K562 (cell line): ENCODE measurements at regions not wholly inside any gene's neighbourhood (a gene's known extent, or its start where the extent isn't known, plus 50 kb on each side); places are given as distances from the start of the nearest gene placed in this dataset.
A peak's percentile ranks its signal among the peaks of the same experiment; 100 is the strongest.

Experiments
- ARID2 ChIP-seq: fragments of 450-650 bp; IDR thresholded peaks from 2 replicates; pipeline ENCODE4 v1.6.1; 2017; ENCODE audit warnings: antibody characterized with exemption, mild to moderate bottlenecking
- ATF3 ChIP-seq, 2 experiments: fragments of 450-650 bp in 1 of 2; sonication (generic) in 1 of 2; formaldehyde crosslinking in 1 of 2; IDR thresholded peaks in 1 of 2; conservative IDR thresholded peaks in 1 of 2; 2 replicates each; pipeline versions ENCODE4 v1.6.1 to v1.8.1; 2016 to 2023; ENCODE audit warnings: mild to moderate bottlenecking in 2 of 2, moderate library complexity in 2 of 2, inconsistent platforms in 1 of 2, missing genetic modification reagents in 1 of 2
- BRD9 ChIP-seq: fragments of 450-650 bp; IDR thresholded peaks from 2 replicates; pipeline ENCODE4 v1.6.1; 2018; ENCODE audit warnings: low read depth; ENCODE audit not compliant: partially characterized antibody
- CBFA2T2 ChIP-seq: fragments of 450-650 bp; conservative IDR thresholded peaks from 2 replicates; pipeline ENCODE4 v1.6.1; 2017; ENCODE audit warnings: mild to moderate bottlenecking
- COPS2 ChIP-seq: fragments of 450-650 bp; conservative IDR thresholded peaks from 2 replicates; pipeline ENCODE4 v1.6.1; 2016; ENCODE audit warnings: mild to moderate bottlenecking, moderate library complexity
- GTF2B ChIP-seq: IDR thresholded peaks from 2 replicates; pipeline ENCODE4 v1.6.1; 2011; ENCODE audit not compliant: insufficient read length; ENCODE audit errors: extremely low read depth
- KDM1A ChIP-seq, 2 experiments: fragments of 450-650 bp; IDR thresholded peaks; 2 replicates each; pipeline ENCODE4 v1.6.1; 2016; ENCODE audit warnings: mild to moderate bottlenecking in 2 of 2
- NEUROD1 ChIP-seq: fragments of 150-350 bp; IDR thresholded peaks from 2 replicates; pipeline ENCODE4 v1.6.1; 2014; ENCODE audit warnings: borderline replicate concordance, low read length, low read depth; ENCODE audit not compliant: partially characterized antibody
- NFIX ChIP-seq: fragments of 250-450 bp; sonication (Bioruptor Pico); IDR thresholded peaks from 2 replicates; pipeline ENCODE4 v1.4.0; 2020; ENCODE audit warnings: low read depth, mild to moderate bottlenecking, moderate library complexity
- PHF21A ChIP-seq: fragments of 450-650 bp; IDR thresholded peaks from 2 replicates; pipeline ENCODE4 v1.6.1; 2017; ENCODE audit warnings: low read depth, borderline replicate concordance
- PHF8 ChIP-seq: fragments of 200-600 bp; sonication (generic); IDR thresholded peaks from 2 replicates; pipeline ENCODE4 v1.6.1; 2012; ENCODE audit warnings: mixed run types, mild to moderate bottlenecking, inconsistent platforms, low read length, moderate library complexity, borderline replicate concordance
- RBM15 ChIP-seq: fragments of 200-400 bp; formaldehyde crosslinking; IDR thresholded peaks from 2 replicates; pipeline ENCODE4 v1.6.1; 2018; ENCODE audit warnings: mild to moderate bottlenecking, low read length, moderate library complexity; ENCODE audit not compliant: insufficient read depth
- SMAD2 ChIP-seq: fragments of 150-350 bp; IDR thresholded peaks from 2 replicates; pipeline ENCODE4 v1.6.1; 2014; ENCODE audit warnings: low read depth, mild to moderate bottlenecking, low read length
- TAF15 ChIP-seq: fragments of 200-400 bp; formaldehyde crosslinking; IDR thresholded peaks from 2 replicates; pipeline ENCODE4 v1.6.1; 2017; ENCODE audit warnings: mild to moderate bottlenecking, low read depth, low read length, moderate library complexity
- TCF15 ChIP-seq: fragments of 250-450 bp; sonication (Bioruptor Pico); IDR thresholded peaks from 2 replicates; pipeline ENCODE4 v1.8.0; 2022; ENCODE audit warnings: moderate library complexity, mild to moderate bottlenecking, inconsistent platforms
- TEAD1 ChIP-seq, 2 experiments: fragments of 450-650 bp in 1 of 2; sonication (generic) in 1 of 2; formaldehyde crosslinking; IDR thresholded peaks; 2 replicates each; pipeline versions ENCODE4 v1.4.0 to v1.8.0; 2020 to 2022; ENCODE audit warnings: mild to moderate bottlenecking in 2 of 2, missing genetic modification reagents in 1 of 2
- USF1 ChIP-seq: sonication (generic); formaldehyde crosslinking; IDR thresholded peaks from 2 replicates; pipeline ENCODE4 v1.9.0; 2022; ENCODE audit warnings: mild to moderate bottlenecking, missing genetic modification reagents
- WHSC1 ChIP-seq: IDR thresholded peaks from one replicate; pipeline ENCODE4 v1.6.1; 2012; ENCODE audit warnings: low read length, control low read depth, inconsistent platforms
- ZBTB49 ChIP-seq: sonication (generic); formaldehyde crosslinking; IDR thresholded peaks from 2 replicates; pipeline ENCODE4 v1.8.0; 2022; ENCODE audit warnings: missing genetic modification reagents, mild to moderate bottlenecking, borderline replicate concordance
- ZNF263 ChIP-seq: sonication (generic); formaldehyde crosslinking; IDR thresholded peaks from 2 replicates; pipeline ENCODE4 v1.8.0; 2022; ENCODE audit warnings: mild to moderate bottlenecking, missing genetic modification reagents, borderline replicate concordance
- ZNF551 ChIP-seq: fragments of 250-450 bp; sonication (Bioruptor Pico); IDR thresholded peaks from 2 replicates; pipeline ENCODE4 v1.5.0; 2021; ENCODE audit warnings: mild to moderate bottlenecking, moderate library complexity
- ZNF583 ChIP-seq: fragments of 250-450 bp; sonication (Bioruptor Pico); IDR thresholded peaks from 2 replicates; pipeline ENCODE4 v1.4.0; 2020
- ZNF77 ChIP-seq: fragments of 250-450 bp; sonication (Bioruptor Pico); IDR thresholded peaks from 2 replicates; pipeline ENCODE4 v1.5.0; 2020

GRCh38 chr1:90850898-90851710, 134.0 kb upstream of the BARHL2 start (continued):
- TF ChIP-seq TEAD1 (CRISPR knock-in tag; IDR thresholded peaks at IDR 0.05) (peak in 1 of 2 experiments; percentile 47; a peak in 1 of 4 replicates), GTF2B (no peak), TCF15 (no peak), SMAD2 (no peak), ZNF583 (CRISPR knock-in tag) (no peak), USF1 (CRISPR knock-in tag) (no peak), NEUROD1 (no peak), PHF21A (no peak), ZNF263 (CRISPR knock-in tag) (peak; percentile 57; the same call in 1 of the 2 replicates), ZNF551 (CRISPR knock-in tag) (no peak), RBM15 (no peak), BRD9 (no peak), ARID2 (no peak), WHSC1 (no peak), ATF3 (IDR thresholded peaks at IDR 0.05) (no peak), ATF3 (CRISPR knock-in tag; conservative IDR thresholded peaks at IDR 0.05) (no peak), NFIX (CRISPR knock-in tag) (no peak), KDM1A (IDR thresholded peaks at IDR 0.05) (no peak), CBFA2T2 (no peak), PHF8 (peak; percentile 75; the same call in 1 of the 2 replicates), TAF15 (no peak), ZNF77 (no peak), COPS2 (no peak), ZBTB49 (no peak)
